GM12891 (cell line): ENCODE measurements at regions not wholly inside any gene's neighbourhood (a gene's known extent, or its start where the extent isn't known, plus 50 kb on each side); places are given as distances from the start of the nearest gene placed in this dataset.

Experiments used
- POLR2A ChIP-seq: IDR thresholded peaks from 2 replicates; pipeline ENCODE4 v1.6.1; 2011; ENCODE audit warnings: low read depth, low read length, control low read depth
- POLR2AphosphoS5 ChIP-seq: IDR thresholded peaks from 2 replicates; pipeline ENCODE4 v1.6.1; 2011; ENCODE audit warnings: low read depth, low read length, control low read depth
- TAF1 ChIP-seq: IDR thresholded peaks from 2 replicates; pipeline ENCODE4 v1.6.1; 2011; ENCODE audit warnings: low read depth, low read length, control low read depth

GRCh38 chr2:175351512-175351911 lies 170.0 kb upstream of the ATP5MC3 start:
- no peak for TF ChIP-seq POLR2A
- no peak for TF ChIP-seq POLR2AphosphoS5
- TF ChIP-seq TAF1: no peak
